Panc1 (cell line): ENCODE measurements at regions not wholly inside any gene's neighbourhood (a gene's known extent, or its start where the extent isn't known, plus 50 kb on each side); places are given as distances from the start of the nearest gene placed in this dataset.

Experiments
- ATAC-seq: fragments of 200-7000 bp; cut with Tn5 transposase; 2 replicates; pipeline ENCODE4 v1.9.1; 2020; ENCODE audit warnings: mild to moderate bottlenecking, moderate library complexity
- BruUV-seq: library from RNA; stranded (reverse); fragments of 400-500 nt; replicated peaks from 2 replicates; lab custom pipeline; 2021; lab: Mats Ljungman, UMichigan
- CTCF ChIA-PET: fragments of 300-600 bp; sonication (Branson Sonifier 250); formaldehyde crosslinking; loops from one replicate; lab custom pipeline; 2022; ENCODE audit warnings: antibody characterized with exemption; lab: Charles Lee
- POLR2A ChIA-PET: fragments of 300-600 bp; sonication (Branson Sonifier 250); formaldehyde crosslinking; loops from one replicate; lab custom pipeline; 2022; ENCODE audit warnings: antibody characterized with exemption; lab: Charles Lee
- DNase-seq: peaks from one replicate; pipeline ENCODE4 v3.0.0-alpha.2; 2010; ENCODE audit warnings: low read depth, low spot score
- H3K27ac ChIP-seq: 2 replicates; pipeline ENCODE4 v1.5.1; 2011; ENCODE audit warnings: mild to moderate bottlenecking, low read length, inconsistent platforms
- H3K27me3 ChIP-seq: fragments of 200-500 bp; sonication (Bioruptor generic); 2 replicates; pipeline ENCODE4 v1.6.0; 2014; ENCODE audit warnings: low read length, inconsistent platforms; ENCODE audit not compliant: control insufficient read depth, insufficient read depth
- H3K36me3 ChIP-seq: fragments of 200-500 bp; sonication (Bioruptor generic); 2 replicates; pipeline ENCODE4 v1.5.1; 2014; ENCODE audit warnings: inconsistent platforms, mild to moderate bottlenecking, low read length, moderate library complexity; ENCODE audit not compliant: control insufficient read depth, insufficient read depth
- H3K4me1 ChIP-seq: 2 replicates; pipeline ENCODE4 v1.5.1; 2011; ENCODE audit warnings: inconsistent platforms, mild to moderate bottlenecking, low read length, moderate library complexity; ENCODE audit not compliant: control insufficient read depth, insufficient read depth
- H3K4me3 ChIP-seq, 2 experiments: 2 replicates each; pipeline ENCODE4 v1.5.1; 2011 to 2012; ENCODE audit warnings: low read depth in 2 of 2, low read length in 2 of 2, mild to moderate bottlenecking in 2 of 2, inconsistent platforms in 1 of 2, moderate library complexity in 1 of 2
- H3K9me3 ChIP-seq: fragments of 200-500 bp; sonication (Bioruptor generic); 2 replicates; pipeline ENCODE4 v1.5.1; 2014; ENCODE audit warnings: low read depth, mild to moderate bottlenecking, inconsistent platforms, low read length, moderate library complexity; ENCODE audit not compliant: control insufficient read depth, insufficient read depth
- POLR2AphosphoS5 ChIP-seq: IDR thresholded peaks from 2 replicates; pipeline ENCODE4 v1.6.1; 2012; ENCODE audit warnings: mild to moderate bottlenecking, low read depth, low read length, moderate library complexity
- REST ChIP-seq, 2 experiments: IDR thresholded peaks; 2 replicates each; pipeline ENCODE4 v1.6.1; 2011 to 2012; ENCODE audit warnings: low read depth in 2 of 2, control low read depth in 1 of 2, low read length in 1 of 2, mild to moderate bottlenecking in 1 of 2, moderate library complexity in 1 of 2; ENCODE audit not compliant: insufficient read depth in 1 of 2
- SIN3A ChIP-seq: IDR thresholded peaks from 2 replicates; pipeline ENCODE4 v1.6.1; 2012; ENCODE audit warnings: low read depth, mild to moderate bottlenecking, low read length, moderate library complexity, borderline replicate concordance; ENCODE audit not compliant: insufficient read depth
- TCF7L2 ChIP-seq: IDR thresholded peaks from 2 replicates; pipeline ENCODE4 v1.6.1; 2011; ENCODE audit warnings: mild to moderate bottlenecking, low read depth, low read length, inconsistent platforms
- in situ Hi-C: cut with HindIII; loops from 2 replicates; pipeline ENCODE4 v1.10.0; 2016; ENCODE audit warnings: low sequenced_read_pairs, low pct_unique_long_range_greater_than_20kb
- intact Hi-C: fragments of 100-400 bp; cut with micrococcal nuclease; formaldehyde crosslinking; loops from one replicate; pipeline ENCODE4 v1.10.0; 2022; ENCODE audit not compliant: unreplicated experiment
- TF ChIP-seq, protein P1 (sequence below): fragments of 450-650 bp; IDR thresholded peaks from 2 replicates; pipeline ENCODE4 v1.5.1; 2017; ENCODE audit warnings: mild to moderate bottlenecking

GRCh38 chr15:58302832-58303231, 129.0 kb upstream of the LIPC start:
- Histone ChIP-seq H3K9me3 (no peaks in the 10 kb centered on the region), H3K36me3 (no peaks in the 10 kb centered on the region), H3K4me1 (no peaks in the 10 kb centered on the region), H3K27ac (no peak overlapping the region), H3K27me3 (no peaks in the 10 kb centered on the region), H3K4me3 (no peak overlapping the region)
- DNase-seq (no peak), ATAC-seq (no peak)
- CTCF ChIA-PET = no interaction called here
- POLR2A ChIA-PET = no interaction called here
- intact Hi-C loops (no loop called here), in situ Hi-C loops (no loop called here)
- TF ChIP-seq POLR2AphosphoS5 (no peak), REST (IDR thresholded peaks at IDR 0.05; ENCODE audit: insufficient read depth in 1 of 2, low read depth in 2 of 2, low read length in 1 of 2) (no peak), SIN3A (no peak), TCF7L2 (no peak)
- TF ChIP-seq, protein P1, sequence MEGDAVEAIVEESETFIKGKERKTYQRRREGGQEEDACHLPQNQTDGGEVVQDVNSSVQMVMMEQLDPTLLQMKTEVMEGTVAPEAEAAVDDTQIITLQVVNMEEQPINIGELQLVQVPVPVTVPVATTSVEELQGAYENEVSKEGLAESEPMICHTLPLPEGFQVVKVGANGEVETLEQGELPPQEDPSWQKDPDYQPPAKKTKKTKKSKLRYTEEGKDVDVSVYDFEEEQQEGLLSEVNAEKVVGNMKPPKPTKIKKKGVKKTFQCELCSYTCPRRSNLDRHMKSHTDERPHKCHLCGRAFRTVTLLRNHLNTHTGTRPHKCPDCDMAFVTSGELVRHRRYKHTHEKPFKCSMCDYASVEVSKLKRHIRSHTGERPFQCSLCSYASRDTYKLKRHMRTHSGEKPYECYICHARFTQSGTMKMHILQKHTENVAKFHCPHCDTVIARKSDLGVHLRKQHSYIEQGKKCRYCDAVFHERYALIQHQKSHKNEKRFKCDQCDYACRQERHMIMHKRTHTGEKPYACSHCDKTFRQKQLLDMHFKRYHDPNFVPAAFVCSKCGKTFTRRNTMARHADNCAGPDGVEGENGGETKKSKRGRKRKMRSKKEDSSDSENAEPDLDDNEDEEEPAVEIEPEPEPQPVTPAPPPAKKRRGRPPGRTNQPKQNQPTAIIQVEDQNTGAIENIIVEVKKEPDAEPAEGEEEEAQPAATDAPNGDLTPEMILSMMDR = no peak
- BruUV-seq = no TSS peak

- CTCF ChIA-PET = no interaction called here
- no TSS peak for BruUV-seq
- H3K27ac ChIP-seq = no peak overlapping the region
Measured at GRCh38 chr15:58303236-58303635, 128.6 kb upstream of the LIPC start.

More at GRCh38 chr15:58303236-58303635, 128.6 kb upstream of the LIPC start:
- intact Hi-C loops = no loop called here
- no peaks in the 10 kb centered on the region for H3K27me3 ChIP-seq
- TF ChIP-seq, protein P1 = no peak
- TF ChIP-seq POLR2AphosphoS5 (no peak), SIN3A (no peak), REST (IDR thresholded peaks at IDR 0.05; ENCODE audit: insufficient read depth in 1 of 2, low read depth in 2 of 2, low read length in 1 of 2) (no peak), TCF7L2 (no peak)
- in situ Hi-C loops = no loop called here
- no peaks in the 10 kb centered on the region for H3K36me3 ChIP-seq
- POLR2A ChIA-PET = no interaction called here
- H3K4me3 ChIP-seq = no peak overlapping the region
- no peaks in the 10 kb centered on the region for H3K4me1 ChIP-seq
- H3K9me3 ChIP-seq = no peaks in the 10 kb centered on the region
- DNase-seq (no peak), ATAC-seq (no peak)
